ENCODE measurements at regions not wholly inside any gene's neighbourhood (a gene's known extent, or its start where the extent isn't known, plus 50 kb on each side); places are given as distances from the start of the nearest gene placed in this dataset.

GRCh38 chr11:119484741-119485605, 62.0 kb upstream of the THY1 start:
- 0 out of 2 replicates have a peak, but pooled peaks have one; percentile 9 for TF ChIP-seq CTCF (IDR thresholded peaks at IDR 0.05)

- no peak for TF ChIP-seq CTCF (IDR thresholded peaks at IDR 0.05)
Observed at GRCh38 chr11:119483881-119484371, 61.0 kb upstream of the THY1 start.

DNA sequence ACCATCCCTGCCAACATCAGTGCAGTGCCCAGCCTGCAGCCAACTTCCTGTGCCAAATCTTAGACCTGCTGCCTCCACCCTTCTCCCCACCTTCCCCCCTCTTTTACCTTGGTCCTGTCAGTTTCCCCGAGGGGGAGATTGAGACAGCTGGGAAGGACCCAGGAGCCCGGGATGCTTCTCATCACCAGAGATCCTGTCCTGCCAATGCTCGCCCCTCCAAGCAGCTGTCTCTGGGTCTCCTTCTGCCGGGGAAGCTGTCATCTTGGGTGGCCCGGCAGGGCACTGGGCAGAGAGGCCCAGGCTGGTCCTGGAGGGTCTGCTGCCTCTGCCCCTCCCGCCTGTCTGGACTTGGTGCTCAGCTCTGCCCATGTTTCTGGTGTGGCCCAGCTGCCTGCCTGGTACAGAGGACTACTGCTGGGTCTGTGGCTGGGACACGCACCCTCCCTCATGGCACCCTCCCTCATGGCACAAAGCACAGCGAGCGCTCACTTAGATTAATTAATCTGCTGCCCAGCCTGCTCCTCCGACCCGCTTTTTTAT, 60.4 kb upstream of the THY1 start:
- TF ChIP-seq CTCF (IDR thresholded peaks at IDR 0.05) = no peak

DNA sequence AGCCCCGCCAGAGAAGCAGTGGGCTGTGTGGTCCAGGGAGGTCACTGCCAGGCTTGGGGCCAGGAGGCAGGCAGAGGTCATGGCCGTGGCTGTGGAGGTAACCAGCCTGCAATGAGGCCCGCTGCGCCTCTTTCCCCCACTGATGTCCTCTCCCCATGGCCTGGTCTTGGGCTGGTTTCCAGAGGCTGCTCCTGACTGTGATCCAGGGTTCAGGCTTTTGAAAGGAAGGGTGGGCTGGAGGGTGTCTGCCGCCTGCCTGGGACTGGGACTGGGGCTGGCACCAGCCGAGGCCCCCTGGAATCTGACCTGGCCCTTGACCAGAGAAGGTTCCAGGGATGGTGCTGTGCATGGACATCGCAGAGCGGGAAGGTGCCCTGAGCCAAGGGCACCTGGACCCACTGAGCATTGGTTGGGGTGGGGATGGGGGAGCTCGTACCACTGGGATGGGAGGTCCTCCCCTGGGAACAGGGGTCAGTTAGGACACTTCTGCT, 59.6 kb upstream of the THY1 start:
- TF ChIP-seq CTCF (IDR thresholded peaks at IDR 0.05) = no peak

- peak; percentile 22 for TF ChIP-seq CTCF (IDR thresholded peaks at IDR 0.05)
Observed at GRCh38 chr11:119481667-119482400, 58.9 kb upstream of the THY1 start.

GRCh38 chr11:119481021-119481666, 58.2 kb upstream of the THY1 start:
- peak; percentile 98 for TF ChIP-seq CTCF (IDR thresholded peaks at IDR 0.05)

All from LNCAP (cell line).